DMS153 treated with DMSO at 0.1 percent for 48 hours (cell line): ENCODE measurements at regions not wholly inside any gene's neighbourhood (a gene's known extent, or its start where the extent isn't known, plus 50 kb on each side); places are given as distances from the start of the nearest gene placed in this dataset.

Source experiments
- DNase-seq: peaks from one replicate; lab custom pipeline; 2025; ENCODE audit not compliant: unreplicated experiment; lab: John Stamatoyannopoulos, UW

- no peak for DNase-seq
These were observed 89.4 kb upstream of the TNRC6C start for GRCh38 chr17:77869041-77869599.

DNA sequence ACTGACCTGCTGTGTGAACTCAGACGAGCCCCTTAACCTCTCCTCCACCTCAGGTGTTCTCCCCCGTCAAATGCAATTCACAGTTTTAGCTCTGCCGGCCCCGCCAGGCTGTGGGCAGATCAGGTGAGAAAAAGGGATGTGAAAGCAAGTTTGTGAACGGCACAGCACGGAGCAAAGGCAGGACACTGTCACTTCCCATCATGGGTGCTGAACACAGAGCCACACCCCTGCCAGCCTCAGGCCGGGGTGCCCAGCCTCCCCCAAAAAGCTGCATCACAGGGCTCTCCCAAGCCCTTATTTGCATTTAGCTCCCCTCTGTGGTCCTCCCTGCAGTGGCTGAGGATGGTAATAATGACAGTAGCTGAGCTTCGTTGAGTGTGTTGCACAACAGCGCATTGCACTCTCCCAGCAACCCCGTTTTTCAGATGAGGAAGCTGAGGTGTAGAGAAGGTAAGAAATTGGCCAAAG lies 88.8 kb upstream of the TNRC6C start:
- DNase-seq, result no peak

- DNase-seq, result no peak
These were observed 86.3 kb upstream of the TNRC6C start for GRCh38 chr17:77872199-77872598.

- DNase-seq, result no peak
These were observed 85.6 kb upstream of the TNRC6C start for GRCh38 chr17:77872714-77873499.

- DNase-seq, result no peak
These were observed 84.8 kb upstream of the TNRC6C start for GRCh38 chr17:77873500-77874302.

DNA sequence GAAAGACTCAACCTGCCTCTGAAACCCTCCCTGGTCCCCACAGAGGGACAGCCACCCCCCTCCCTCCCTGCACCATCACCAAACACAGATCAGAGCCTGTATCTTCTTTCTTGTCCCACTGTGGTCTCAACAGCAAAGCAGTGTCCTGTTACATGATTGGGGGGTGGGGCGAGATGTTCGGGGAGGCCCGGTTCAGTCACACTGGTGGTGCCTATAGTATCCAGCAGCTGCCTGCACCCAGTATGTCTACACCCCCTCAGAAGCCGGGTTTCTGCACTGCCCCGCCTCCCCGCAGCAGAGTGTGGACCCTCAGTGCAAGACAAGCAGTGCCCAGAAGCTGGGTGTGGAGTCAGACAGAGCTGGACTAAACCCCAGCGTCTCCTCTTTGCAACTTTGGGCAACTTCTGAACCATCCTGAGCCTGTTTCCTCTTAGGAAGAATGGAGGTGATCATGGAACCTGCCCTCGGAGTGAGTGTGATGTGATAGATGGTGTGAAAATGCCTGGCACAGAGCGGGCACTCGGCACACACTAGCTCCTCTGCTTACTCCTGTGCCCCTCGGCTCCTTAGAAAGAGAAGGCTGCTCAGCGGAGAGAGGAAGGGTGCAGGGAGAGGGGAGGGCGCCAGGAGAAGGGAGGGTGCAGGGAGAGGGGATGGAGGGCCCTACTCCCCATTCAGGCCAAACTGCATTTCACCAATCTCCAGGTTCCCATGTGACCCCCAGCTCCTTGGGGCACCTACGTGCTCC lies 84.0 kb upstream of the TNRC6C start:
- no peak for DNase-seq

DNA sequence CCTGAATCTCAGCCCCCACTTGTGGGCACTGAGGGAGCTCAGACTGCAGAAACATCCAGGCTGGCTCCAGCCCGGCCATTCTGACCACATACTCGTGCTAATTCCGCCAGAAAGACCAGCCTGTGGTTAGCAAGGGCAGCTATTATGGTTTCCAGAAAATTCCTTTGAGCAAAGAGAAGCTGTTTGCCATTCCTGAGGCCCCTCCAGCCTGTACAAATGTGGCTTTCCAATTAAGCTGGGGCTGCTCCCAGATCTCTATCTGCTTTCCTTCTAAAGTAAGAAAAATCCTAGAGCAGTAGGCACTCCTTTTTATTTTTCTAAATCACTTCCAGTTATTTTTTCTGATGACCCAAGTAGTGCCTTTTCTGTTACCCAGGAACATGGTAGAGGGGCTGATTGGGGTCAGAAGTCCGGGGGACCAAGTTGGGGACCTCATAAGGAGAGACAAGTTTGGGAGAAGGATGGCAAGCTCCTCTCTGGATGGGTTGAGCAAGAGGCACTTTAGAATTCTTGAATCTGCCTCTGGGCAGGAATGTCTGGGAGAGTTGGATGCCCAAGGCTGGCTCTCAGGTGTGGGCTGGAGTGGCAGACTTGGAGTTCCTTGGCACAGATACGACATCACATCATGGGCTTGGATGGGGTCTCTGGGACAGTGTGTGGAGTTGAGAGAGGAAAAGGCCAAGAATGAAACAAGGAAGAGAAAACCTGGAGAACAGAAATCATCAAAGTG lies 83.3 kb upstream of the TNRC6C start:
- no peak for DNase-seq

GRCh38 chr17:77875881-77876509 lies 82.5 kb upstream of the TNRC6C start:
- DNase-seq, result no peak

DNA sequence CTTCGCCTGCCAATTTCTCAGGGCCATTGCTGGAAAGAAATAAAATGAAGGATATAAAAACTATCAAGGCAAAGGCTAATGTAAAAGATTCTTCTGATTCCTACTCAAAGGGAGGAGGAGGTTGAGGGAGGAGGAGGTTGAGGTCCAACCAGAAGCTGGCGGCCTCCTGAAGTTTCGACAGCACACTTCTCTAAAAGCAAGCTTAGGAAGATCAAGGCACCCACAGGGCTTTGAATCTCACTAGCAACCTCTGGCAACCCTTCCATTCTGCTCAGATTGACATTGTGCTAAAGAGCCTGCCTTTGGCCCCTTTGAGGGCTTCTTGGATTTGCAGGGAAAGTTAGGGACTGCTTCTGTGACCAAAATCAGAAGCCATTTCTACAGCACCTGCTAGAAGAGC lies 81.5 kb upstream of the TNRC6C start:
- no peak for DNase-seq

DNA sequence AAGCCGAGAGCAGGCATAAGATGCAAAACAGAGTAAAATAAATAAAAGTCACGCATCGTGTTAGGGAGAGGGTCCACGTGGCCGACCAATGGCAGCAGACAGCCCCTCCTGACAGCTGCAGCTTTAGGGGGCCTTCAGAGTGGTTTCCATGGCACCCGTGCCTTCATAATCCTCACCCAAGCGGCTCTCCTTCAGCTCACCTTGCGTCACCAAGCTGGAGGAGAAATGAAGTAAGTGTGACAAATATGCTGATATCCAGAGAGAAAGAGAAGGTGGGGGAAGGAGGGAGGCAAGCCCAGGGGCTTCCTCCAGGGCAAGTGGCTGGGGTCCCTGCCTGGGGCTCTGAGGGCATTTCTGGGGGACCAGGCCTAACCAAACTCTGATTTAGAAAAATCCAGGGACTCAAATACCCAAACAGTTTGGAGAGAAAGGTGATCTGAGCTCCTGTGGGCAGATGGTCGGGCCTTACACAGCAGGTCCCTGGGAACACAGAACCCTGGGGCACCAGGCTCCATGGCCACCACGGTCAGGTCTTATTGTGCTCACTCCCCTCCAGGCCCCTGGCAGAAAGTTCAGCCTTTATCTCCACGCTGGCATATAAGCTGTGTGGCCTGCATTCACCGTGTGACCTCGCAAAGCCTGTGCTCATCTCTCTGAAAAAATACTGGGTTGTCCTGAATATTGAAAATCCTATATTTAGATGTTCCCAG lies 80.7 kb upstream of the TNRC6C start:
- no peak for DNase-seq

DNA sequence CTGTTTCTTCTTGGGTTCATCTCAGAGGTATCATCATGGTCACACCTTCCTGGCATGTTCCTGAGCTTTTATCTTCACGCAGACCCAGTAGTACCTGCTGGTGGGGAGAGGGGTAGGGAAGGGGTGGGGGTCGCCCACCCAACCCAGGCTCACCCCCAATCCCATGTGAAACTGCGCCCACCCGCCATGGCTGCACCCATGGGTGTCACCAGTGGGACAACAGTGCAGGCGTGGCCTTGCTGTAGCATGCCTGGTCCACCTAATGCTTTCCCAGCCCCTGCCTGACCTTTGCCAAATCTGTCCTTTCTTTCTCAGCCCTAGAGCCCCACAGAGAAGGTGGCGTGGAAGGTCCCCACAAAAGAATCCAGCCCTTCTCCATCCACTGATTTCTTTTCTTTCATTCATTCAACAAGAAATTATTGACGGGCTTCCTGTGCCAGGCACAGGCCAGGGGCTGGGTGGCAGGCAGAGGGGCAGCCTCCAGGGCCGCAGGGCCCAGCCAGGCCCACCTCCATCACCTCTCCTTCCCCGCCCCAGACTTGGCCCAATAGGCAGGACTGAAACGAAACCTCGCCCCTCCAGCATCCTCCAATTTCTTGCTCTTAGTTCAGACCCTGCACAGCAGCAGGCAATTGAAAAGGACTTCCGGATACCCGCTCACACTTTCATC lies 79.1 kb upstream of the TNRC6C start:
- no peak for DNase-seq

DNA sequence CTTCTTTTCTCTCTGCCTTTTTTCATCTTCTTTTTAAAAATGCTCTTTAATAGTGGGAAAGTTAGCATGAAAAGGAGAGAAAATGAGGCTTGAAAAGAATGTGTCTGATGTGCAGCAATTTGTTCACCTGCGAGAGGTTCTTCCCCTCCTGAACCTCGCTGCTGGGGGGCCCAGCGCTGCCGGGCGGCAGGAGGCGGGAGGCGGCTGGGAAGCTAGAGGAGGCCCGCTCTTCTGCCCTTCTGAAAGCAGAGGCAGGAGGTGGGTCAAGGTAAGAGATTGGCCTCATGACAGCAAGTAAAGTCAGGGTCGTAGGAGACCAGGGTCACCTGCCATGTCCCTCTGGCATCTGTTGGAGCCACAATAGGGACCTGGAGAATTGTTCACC lies 78.6 kb upstream of the TNRC6C start:
- no peak for DNase-seq

GRCh38 chr17:77880711-77881450 lies 77.6 kb upstream of the TNRC6C start:
- DNase-seq, result no peak

DNA sequence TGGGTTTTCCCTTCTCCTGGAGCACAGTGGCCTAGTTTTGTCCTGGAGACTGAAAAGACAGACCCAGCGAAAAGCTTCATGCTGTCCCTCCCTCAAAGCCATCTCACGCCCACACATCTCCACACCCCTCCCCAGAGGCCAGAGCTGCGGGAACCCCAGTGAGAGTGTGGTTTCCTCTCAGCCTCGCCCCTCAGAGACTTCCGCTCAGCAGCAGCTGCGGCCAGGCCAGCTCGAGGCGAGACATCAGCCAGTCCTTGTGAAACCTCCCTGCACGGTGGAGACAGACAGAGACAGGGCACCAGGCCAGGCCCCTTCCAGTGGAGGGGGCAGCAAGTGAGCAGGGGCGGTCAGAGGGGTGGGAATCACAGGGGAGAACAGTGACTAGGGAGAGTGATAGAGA lies 77.0 kb upstream of the TNRC6C start:
- DNase-seq, result no peak

DNA sequence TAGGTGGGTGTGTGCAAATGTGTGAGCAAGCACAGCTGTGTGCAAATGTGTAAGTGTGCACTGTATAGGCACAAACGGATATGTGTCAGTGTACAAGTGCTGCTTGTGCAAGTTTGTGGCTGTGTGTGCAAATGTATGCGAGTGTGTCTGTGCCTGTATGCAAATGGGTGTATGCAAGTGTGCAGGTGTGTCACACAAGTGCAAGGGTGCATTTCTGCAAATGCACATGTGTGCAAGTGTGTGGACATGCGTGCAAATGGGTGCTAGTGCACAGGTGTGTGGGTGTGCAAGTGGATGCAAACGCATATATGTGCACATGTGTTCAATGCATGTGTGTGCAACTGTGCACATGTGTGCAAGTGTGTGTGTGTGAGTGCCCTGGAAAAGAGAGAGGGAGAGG lies 76.5 kb upstream of the TNRC6C start:
- DNase-seq, result no peak

DNA sequence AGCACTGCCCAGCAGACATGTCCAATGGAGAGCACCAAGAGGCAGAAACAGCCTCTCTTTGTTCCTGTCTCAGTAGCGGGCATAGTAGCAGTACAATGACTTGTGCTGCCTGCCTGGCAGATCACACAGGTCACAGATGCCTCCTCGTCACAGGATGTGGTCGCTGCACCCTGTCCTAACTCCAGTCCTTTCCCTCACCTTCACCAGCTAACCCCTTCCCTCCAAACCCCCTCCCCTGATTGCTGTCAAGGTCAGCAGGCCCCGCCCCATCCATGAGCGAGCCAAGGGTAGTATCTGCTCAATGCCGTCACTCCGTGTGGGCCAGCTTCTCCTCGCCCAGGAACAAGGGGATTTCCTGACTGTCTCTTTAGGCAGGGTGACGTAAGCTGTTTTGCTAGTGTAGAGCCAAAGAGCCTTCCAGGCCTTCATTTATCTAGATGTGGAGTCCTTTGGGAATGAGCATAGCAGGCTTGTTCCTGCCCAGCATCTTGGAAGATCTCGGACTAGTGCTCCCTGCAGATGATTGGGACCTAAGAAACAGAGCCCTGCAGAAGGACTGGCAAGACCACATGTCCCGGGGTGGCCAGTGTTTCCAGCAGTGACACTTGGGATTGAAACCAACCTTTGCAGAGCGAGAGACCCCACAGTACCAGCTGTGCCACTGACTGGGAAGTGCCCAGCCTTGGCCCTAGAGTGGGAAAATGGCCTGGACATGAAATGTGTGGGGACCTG lies 75.9 kb upstream of the TNRC6C start:
- no peak for DNase-seq

DNA sequence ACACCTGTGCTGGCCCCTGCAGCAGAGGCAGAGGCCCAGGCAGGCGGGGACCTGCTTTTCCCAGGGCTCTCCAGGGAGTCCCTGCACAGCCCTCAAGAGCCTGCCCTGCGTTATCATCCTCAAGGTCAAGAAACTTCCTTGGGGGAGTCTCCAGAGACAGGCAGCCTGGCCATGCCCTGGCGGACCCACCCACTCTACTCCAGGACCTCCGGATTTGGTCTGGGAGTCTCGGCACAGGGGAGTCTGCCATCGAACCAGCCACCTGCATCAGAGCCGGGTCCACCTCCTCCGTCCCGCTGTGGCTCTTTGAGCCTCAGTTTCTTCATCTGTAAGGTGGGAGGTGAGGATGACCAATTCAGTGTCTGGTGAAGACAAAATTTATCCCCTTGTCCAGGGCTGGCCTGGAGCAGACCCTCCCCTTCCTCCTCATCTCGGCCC lies 75.3 kb upstream of the TNRC6C start:
- no peak for DNase-seq

DNA sequence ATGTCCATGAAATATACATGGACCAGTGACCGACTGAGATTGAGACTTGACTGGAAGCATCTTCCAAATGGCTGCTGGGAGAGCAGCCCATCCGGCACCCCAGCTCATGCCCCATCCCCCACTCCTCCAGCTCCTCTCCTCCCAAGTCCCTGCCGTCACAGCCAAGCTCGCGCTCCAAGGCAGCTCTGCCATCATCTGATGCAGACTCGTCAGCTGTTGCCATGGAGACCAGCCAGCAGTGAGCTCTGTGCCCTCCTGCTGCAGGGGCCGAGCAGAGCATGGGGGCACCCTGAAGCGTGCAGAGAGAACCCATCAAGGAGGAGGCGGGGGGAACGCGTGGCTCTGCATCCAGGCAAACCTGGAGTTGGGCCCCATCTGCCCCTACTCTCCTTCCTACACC lies 74.5 kb upstream of the TNRC6C start:
- no peak for DNase-seq
